GM19328 (cell line): ENCODE measurements at regions not wholly inside any gene's neighbourhood (a gene's known extent, or its start where the extent isn't known, plus 50 kb on each side); places are given as distances from the start of the nearest gene placed in this dataset.
"Not testable (repeated sequence)": the region's sequence is repeated elsewhere in the genome, so short reads cannot be mapped to it uniquely, and the experiment has no call there.

Experiments used
- ATAC-seq: cut with Tn5 transposase; IDR thresholded peaks from one replicate; pipeline ENCODE4 v1.9.1; 2021; ENCODE audit warnings: mild to moderate bottlenecking, moderate library complexity; ENCODE audit not compliant: unreplicated experiment

GRCh38 chr18:22789052-22789451, 144.1 kb upstream of the RBBP8 start:
- no peak for ATAC-seq

- no peak for ATAC-seq
These were observed 143.5 kb upstream of the RBBP8 start for GRCh38 chr18:22789600-22789999.

- ATAC-seq = no peak
These were observed 142.4 kb upstream of the RBBP8 start for GRCh38 chr18:22790545-22791309.

GRCh38 chr18:22791310-22791610, 141.9 kb upstream of the RBBP8 start:
- no peak for ATAC-seq

- no peak for ATAC-seq
These were observed 137.0 kb upstream of the RBBP8 start for GRCh38 chr18:22796113-22796512.

GRCh38 chr18:22800551-22800951, 132.6 kb upstream of the RBBP8 start:
- ATAC-seq = no peak

- ATAC-seq = no peak
These were observed 119.3 kb upstream of the RBBP8 start for GRCh38 chr18:22813648-22814328.

- ATAC-seq = no peak
These were observed 118.8 kb upstream of the RBBP8 start for GRCh38 chr18:22814329-22814703.

GRCh38 chr18:22816266-22817176, 116.6 kb upstream of the RBBP8 start:
- no peak for ATAC-seq

GRCh38 chr18:22817844-22818243, 115.3 kb upstream of the RBBP8 start:
- ATAC-seq = no peak

- ATAC-seq = no peak
These were observed 111.1 kb upstream of the RBBP8 start for GRCh38 chr18:22822024-22822423.

GRCh38 chr18:22822841-22823508, 110.2 kb upstream of the RBBP8 start:
- no peak for ATAC-seq

GRCh38 chr18:22826726-22827125, 106.4 kb upstream of the RBBP8 start:
- no peak for ATAC-seq

- no peak for ATAC-seq
These were observed 105.9 kb upstream of the RBBP8 start for GRCh38 chr18:22827216-22827615.

- ATAC-seq = no peak
These were observed 105.4 kb upstream of the RBBP8 start for GRCh38 chr18:22827741-22828140.

- no peak for ATAC-seq
These were observed 105.0 kb upstream of the RBBP8 start for GRCh38 chr18:22828171-22828570.

- not testable (repeated sequence) for ATAC-seq
These were observed 104.5 kb upstream of the RBBP8 start for GRCh38 chr18:22828583-22828982.

- no peak for ATAC-seq
These were observed 103.3 kb upstream of the RBBP8 start for GRCh38 chr18:22829781-22830180.

GRCh38 chr18:22830511-22830910, 102.6 kb upstream of the RBBP8 start:
- no peak for ATAC-seq

GRCh38 chr18:22831441-22831904, 101.7 kb upstream of the RBBP8 start:
- ATAC-seq = no peak

GRCh38 chr18:22836932-22837331, 96.2 kb upstream of the RBBP8 start:
- no peak for ATAC-seq
